ENCODE measurements at regions not wholly inside any gene's neighbourhood (a gene's known extent, or its start where the extent isn't known, plus 50 kb on each side); places are given as distances from the start of the nearest gene placed in this dataset.

DNA sequence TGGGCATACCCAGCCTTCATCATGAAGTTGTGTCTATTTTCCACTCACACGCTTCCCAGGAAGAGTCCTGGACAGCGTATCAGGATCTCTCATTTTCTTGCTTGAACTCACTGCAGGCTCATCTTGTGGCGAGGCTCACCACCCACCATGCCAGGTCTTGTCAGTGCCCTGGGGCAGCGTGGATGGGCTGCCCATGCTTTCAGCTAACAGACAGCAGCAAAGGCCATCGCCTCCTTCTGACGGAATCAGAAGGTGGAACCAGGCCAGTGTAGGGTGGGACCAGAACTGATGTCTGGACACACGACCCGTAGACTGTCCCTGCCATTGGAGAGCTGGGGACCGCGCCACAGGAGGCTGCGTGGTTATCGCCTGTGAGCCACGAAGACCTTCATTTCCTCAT, 169.4 kb downstream of the FOXL1 start:
- no peak for DNase-seq (ENCODE audit: low read depth)

DNA sequence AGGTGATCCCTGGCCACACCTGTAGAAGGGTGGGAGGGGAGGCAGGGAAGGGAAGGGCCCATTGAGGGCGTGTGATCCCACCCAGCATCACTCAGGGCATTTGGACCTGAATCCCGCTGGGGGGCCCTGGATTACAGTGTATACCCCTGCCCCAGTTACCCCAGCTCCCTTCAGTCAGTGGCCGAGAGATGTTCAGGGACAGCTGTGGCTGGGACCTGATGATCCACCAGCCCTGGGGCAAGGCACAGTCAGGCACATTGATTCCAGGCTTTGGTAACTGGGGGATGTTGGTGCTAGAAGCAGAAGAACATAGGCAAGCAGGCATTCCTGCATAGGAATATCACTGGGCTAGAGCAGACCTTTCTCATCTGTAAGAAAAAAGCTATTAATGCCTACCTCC, 170.3 kb downstream of the FOXL1 start:
- DNase-seq (ENCODE audit: low read depth), result no peak

DNA sequence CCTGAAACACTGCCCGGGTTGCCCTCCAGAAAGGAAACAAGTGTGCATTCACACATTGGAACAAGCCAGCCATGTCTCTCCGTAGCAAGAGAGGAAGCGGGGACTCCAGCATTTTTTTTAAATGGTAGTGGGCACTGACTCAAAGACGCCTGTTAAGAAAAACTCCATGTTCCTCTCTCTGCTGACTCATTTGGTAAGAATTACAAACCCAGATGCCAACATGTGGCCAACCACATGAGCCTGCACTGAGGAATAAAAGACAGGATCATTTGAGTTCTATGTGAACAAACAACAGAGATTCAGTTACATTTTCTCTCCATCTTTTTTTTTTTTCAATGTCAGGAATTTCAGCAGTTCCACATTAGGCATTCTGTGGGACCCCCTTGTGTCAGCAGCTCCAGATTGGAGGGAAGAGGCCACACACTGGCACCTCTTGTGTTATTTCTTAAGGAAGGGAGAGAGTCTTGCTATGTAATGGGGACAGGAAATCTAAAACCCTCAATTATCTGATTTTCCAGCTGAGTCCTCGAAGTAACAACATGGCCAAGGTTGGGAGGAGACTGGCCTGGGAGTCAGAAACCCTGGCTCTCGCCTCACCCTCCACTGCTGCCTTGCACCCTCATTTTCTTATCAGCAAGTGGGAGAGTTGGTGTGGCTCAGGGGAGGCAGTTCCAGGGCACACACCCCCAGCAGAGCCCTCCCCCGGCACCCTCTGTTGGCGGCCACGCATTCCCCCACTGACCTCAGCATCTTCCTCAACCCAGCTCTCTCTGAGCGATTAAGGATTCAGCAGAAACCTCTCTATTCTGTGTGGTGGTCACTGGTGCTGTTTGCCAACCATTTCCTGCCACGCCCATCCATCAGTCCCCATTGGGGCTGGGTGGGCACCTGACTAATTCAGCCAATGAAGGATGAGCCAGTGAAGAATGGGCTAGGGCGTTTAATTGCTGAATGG, 173.0 kb downstream of the FOXL1 start:
- no peak for DNase-seq (ENCODE audit: low read depth)

DNA sequence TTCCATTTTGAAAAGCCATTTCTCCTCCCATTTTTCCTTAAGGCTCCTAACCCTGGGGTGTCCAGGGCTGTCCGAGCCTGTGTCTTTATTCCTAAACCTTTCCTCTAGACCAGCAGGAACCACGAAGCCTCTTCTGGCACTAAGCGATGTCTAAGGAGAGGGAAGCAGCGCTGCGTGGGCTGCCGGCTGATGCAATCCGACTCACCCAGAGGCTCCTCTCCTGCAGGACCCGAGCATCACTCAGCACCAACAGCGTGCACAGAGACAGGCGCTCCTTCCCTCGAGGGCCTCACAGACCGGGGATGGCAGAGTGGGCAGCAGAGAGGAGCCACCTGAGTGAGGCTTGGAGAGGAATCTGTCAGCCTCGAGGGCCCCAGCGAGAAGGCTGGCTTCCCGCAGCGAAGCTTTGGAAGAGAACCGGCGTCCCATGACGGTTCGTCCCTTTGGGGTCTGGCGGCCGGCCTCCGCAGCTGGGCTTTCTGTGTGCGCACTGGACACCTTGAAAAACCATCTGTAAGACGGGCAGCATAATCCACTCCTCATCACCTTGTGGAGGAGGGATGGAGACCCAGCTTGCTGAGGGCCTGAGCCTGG, 174.3 kb downstream of the FOXL1 start:
- DNase-seq (ENCODE audit: low read depth), result no peak

DNA sequence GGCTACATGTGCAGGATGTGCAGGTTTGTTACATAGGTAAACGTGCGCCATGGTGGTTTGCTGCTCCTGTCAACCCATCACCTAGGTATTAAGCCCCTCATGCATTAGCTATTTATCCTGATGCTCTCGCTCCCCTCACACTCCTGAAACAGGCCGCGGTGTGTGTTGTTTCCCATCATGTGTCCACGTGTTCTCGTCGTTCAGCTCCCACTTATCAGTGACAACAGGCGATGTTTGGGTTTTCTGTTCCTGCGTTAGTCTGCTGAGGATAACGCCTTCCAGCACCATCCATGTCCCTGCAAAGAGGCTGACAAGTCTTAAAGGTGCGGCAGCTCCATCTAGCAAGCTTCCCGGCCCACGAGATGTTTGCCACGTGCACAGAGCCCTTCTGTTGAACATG, 175.1 kb downstream of the FOXL1 start:
- DNase-seq (ENCODE audit: low read depth), result no peak

DNA sequence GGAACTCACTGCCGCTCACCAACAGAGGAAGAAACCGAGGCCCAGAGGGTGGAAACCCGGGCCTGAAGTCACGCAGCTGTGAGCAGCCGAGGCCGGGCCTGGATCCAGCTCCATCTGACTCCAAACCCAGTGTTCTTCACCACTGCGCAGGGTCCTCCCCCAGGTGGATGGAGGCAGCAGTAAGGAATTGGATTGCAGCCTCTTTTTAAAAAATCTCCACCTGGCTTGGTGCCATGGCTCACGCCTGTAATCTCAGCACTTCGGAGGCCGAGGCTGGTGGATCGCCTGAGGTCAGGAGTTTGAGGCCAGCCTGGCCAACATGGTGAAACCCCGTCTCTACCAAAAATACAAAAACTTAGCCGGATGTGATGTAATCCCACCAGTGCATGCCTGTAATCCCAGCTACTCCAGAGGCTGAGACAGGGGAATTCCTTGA, 177.2 kb downstream of the FOXL1 start:
- DNase-seq (ENCODE audit: low read depth), result no peak

DNA sequence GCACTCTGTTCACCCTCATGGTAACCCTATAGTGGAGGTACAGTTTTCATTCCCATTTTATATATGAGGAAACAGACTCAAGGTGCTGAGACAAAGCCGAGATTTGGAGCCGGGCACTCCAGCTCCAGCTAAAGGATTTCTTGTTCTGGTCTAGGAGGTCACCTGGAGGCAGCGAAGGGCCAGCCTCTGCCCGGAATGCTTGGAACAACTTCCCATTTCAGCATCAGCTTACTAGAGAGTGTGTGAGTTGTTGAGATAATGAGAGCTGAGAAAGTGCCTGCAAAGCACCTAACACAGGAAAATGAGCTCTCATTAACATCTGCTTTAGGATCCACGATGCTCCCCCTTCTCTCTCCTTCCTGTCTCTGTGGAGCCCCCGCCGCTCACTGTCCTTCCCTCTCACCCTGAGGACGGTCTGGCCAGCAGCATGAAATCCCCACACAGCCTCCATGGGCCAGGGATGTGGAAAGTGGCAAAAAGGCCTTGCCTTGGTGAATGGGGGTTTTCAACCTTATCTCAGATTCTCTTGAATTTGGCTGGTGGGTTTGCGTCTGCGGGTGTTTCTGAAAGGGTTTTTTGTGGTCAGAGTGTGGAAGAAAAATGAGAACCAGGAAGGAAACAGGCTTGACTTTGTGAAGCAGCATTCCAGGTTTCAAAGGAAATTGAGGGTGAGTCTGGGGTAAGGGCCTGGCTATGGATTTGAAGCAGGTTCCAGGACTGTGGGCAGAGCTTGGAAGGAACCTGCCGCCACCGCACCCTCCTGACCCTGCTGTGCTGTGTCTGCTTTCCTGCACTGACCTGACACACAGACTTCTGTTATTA, 178.7 kb downstream of the FOXL1 start:
- no peak for DNase-seq (ENCODE audit: low read depth)

DNA sequence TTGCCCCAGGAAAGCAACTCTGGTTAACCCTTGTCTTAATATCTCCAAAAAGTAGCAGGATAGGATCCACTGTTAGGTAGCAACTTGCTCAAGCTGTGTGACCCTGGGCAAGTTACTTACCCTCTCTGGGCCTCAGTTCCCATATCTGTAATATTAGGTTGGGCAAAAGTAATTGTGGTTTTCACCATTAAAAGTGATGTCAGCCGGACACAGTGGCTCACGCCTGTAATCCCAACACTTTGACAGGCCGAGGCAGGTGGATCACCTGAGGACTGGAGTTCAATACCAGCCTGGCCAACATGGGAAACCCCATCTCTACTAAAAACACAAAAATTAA, 179.3 kb downstream of the FOXL1 start:
- DNase-seq (ENCODE audit: low read depth), result no peak

DNA sequence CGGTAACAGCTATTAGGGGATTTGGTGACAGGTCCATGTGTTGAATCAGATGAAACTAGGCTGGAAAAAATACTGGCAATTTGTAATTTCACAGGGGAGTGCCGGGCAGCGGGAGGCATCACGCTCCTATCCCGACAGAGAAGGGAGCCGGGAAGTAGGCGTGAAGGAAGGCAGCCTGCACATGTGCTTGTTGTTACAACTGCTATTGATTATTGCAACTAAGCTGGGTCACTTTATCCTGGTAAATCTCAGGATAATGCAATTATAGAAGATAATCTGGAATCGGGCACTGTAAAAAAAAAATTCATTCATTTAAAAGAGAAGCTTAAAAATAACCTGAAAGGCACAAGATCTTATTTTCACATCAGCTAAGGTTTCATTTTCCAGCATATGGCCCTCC, 180.6 kb downstream of the FOXL1 start:
- no peak for DNase-seq (ENCODE audit: low read depth)

DNA sequence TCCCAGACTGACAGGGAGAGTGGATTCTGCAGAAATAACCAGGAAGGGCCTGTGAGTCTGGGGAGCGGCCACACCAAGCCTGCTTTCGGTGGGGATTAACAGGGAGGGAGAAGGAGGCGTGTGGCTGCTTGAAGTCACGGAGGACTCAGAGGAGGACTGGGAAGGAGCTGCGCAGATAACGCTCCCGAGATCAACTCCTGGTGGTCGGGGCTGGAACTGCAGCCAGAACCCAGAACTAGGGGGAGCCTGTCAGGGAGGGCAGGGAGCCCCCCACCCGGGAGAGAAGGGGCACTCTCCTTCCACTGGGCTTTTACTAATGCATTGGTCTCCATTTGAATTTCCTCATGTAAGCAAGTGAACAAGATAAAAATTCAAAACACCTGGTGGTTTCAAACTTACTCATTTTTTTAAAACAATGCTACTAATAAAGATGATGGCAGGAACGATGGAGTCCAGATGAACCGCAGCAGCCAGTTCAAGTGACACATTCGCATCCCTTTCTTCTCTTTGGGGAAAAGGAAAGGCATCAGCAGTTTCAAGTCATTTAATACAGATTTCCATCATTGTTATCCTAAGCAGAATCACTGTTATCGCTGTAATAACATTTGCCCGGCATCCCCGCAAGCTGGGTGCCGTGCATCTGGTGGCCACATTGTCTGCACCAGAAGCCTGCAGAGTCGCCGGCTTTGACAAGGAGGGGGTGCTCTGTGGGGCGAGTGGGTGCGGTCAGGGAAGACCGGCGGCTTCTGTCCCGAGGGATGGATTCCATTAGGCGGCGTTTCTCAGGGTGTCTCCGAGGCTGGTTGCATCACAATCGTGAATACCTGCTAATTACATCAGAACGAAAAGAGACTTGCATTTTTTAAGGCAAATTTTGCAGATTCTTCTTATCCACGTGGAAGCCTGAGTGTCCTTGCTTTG, 183.0 kb downstream of the FOXL1 start:
- peak; percentile 19 for DNase-seq (ENCODE audit: low read depth)

DNA sequence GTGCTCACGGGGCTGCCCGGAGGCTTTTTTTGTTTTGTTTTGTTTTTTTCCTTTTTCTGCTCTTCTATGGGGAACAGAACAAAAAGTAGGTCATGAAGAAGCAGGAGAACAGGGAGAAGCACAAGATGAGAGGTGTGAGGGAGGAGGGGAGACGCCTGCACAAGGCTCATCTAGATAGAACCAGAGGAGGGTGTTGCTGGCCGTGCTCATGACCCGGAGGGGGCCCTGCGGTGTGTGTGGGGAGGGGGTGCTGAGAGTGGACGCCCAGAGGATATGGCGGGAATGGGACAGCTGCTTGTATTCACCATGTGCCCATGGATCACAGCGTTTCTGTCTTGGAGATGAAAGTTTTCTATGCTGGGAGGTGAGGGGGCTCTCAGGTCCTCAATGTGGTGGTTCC, 183.7 kb downstream of the FOXL1 start:
- DNase-seq (ENCODE audit: low read depth), result no peak

DNA sequence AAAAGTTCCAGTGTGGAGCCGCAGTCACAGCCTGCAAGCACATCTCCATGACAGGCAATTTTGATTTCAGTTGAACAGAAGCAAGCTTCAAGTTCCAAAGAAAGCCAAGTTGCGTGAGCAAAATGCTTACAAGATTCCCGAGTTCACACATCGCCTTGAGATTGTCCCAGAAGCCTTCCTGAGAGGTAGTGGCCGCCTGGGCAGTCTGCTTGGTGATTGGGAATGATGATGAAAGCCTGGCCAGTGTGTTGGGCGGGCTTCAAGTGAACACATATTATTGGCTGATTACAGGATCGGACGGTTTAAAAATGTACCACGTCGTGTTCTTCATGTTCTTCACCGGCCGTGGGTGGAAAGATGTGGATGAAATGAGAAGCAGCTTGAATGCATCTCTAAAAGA, 185.5 kb downstream of the FOXL1 start:
- no peak for DNase-seq (ENCODE audit: low read depth)

DNA sequence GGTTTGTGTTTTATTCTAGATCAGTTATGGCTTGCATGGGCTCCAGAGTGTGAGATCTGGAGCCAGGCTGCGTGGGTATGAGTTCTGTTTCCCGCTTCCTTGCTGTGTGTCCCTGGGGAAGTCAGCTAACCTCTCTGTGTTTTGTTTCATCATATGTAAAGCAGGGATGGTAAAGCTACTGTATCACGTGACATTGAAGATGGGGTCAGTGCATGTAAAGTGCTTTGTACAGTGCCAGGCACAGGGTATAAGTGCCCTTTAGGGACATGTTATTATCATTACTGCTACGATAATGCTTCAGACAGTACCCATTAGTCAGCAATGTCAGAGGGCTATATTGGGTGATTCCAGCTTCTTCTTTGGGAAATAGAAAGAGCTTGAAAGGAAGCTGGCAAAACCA, 186.2 kb downstream of the FOXL1 start:
- no peak for DNase-seq (ENCODE audit: low read depth)

DNA sequence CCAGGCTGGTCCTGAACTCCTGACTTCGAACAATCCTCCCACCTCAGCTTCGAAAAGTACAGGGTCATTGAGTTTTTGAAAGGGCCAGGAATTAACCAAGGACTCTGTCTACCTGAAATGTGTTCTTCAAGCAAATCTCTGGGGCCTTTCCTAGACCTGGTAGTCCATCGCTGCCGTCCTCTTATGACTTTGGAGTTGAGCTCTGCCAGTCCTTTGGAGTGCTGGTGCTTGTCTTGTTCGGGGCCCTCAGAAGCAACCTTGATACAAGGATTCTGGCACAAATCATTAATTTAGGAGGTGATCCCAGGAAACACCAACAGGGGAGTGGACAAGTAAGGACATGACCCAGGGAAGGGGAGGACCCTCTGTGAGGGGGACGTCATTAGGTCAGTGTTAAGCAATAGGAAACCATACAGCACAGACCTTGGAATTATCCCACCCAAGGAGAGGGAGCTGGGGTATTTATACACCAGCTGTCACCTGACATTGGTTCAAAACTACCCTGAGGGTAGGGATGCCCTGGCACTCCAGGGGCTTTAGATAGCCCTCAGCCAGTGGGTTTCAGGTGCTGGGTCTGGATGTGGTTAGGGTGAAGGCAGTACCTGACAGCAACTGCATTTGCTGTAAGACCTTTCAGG, 187.2 kb downstream of the FOXL1 start:
- no peak for DNase-seq (ENCODE audit: low read depth)

DNA sequence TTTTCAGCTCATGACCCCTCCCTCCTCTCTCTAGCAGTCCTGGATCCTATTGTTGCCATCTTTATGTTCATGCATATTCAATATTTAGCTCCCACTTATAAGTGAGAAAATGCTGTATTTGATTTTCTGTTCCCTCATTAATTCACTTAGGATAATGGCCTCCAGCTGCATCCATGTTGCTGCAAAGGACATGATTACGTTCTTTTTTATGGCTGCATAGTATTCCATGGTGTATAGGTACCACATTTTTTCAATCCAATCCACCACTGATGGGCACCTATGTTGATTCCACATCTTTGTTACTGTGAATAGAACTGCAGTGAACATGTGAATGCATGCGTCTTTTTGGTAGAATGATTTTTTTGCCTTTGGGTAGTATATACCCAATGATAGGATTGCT, 188.4 kb downstream of the FOXL1 start:
- no peak for DNase-seq (ENCODE audit: low read depth)

DNA sequence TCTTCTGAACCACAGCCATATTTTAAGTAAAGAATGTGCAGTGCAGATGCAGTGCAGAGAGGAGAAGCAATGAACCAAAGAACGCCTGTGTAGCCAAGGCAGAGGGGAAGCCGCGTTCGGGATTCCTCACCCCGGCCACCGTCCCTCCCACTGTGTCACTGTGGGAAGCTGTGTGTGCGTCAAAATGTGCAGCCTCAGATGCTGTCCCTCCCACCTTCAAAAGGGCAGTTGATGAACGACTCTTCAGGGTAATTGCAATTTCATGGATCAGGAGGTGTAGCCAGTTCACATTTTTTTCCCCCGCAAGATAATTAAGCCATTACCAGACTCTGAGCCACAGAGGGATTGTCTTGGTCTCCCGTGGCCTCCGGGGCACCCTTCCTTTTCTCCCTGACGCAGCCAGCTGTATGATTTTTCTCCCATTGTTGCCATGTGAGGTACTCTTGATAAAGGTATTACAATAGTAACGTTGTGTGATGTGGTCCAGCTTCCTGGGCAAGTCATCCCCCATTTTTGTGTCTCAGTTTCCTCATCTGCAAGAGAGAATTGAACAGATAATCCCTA, 190.0 kb downstream of the FOXL1 start:
- no peak for DNase-seq (ENCODE audit: low read depth)

DNA sequence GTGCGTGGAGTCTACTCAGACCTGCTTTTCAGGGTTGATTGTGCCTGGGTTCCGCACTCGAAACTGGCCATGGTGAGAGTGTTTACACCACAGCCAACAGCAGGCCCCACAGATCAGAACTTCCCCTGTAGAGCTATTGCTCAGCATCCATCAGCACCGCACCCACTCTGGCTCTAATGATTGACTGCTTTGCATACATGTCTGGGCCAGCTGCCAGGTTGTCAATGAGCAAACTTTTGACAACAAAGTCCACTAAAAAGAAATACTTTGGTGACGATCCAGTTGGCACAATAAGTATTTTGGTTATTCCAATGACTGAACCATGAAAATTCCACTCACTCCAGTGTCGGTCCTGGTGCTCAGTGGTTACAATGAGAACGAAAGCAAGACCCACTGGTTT, 190.7 kb downstream of the FOXL1 start:
- DNase-seq (ENCODE audit: low read depth), result no peak

DNA sequence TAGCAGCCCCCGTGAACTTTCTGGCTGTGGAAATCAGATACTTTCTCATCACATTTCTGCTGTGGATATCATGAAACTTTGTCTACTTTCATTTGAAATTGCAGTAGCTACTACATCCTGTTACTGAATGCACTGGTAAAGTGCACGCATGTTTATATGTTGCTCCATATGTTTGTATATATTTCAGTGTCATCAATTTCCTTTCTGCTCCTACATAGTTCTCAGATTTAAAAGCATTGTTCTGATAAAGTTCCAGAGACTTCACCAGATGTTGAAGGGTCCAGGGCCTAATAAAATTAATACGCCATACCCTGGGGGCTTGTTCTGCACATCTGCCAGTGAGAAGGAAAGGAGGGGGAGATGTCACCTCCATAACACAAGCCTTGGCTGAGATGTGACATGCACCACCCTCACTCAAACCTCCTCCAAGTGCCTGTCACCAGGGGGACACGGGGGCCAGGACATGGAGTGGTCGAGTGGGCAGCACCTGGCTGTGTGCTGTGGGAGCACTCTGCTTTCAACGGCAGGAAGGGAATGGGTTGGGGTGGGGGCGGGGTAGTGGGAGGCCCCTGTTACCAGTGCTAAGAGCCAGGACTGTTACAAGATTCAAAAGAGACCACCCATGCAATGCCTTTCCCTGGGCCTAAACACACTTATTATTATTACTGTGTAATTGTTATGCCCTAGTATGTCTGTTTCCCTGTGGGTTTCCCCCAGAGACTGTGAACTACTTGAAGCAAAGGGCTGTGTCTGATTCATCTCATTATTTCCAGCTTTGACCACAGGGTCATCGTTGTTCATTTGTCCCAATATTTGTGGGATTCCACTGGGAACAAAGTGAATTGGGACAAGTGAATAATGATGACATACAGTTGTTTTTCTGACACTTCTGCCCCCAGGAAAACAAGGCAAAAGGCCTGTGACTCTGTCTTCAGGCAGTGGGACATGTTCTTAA, 193.4 kb downstream of the FOXL1 start:
- DNase-seq (ENCODE audit: low read depth), result no peak

DNA sequence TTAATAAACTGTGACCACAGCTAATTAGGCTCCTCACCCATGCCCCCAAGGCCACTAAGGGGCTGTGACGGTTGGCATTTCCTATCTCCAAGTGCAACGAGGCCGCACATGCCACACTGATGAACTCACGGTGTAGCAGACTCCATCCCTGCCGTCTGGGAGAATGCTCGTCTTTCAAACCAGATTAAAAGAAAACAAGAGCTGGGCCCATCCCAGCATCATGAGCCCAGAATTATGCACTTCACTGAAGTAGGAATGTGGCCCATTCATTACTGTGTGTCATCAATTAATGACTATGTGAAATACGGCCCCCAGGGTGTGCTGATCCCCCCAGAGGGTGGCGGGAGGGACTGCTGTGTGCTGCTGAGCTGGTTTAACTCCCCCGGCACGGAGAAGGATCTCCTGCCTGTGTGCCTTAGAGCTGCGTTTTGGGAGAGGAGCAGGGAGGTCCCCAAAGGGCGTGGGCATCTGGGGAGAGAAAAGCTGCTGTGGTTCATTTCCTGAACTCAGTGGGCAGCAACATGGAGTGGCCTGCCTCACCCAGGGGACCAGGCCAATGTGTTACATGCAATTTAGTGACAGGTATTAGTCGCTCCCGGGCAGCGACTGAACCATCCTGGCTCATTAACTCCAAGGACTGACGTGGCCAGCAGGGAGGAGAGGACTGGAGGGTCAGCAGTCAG, 194.5 kb downstream of the FOXL1 start:
- DNase-seq (ENCODE audit: low read depth), result no peak
